GM12878 (cell line): ENCODE measurements at regions not wholly inside any gene's neighbourhood (a gene's known extent, or its start where the extent isn't known, plus 50 kb on each side); places are given as distances from the start of the nearest gene placed in this dataset.

Source experiments
- ATAC-seq: fragments of 200-7000 bp; cut with Tn5 transposase; 3 replicates; pipeline ENCODE4 v1.9.1; 2020; ENCODE audit warnings: mild to moderate bottlenecking, moderate library complexity
- BruUV-seq: library from RNA; stranded (reverse); fragments of 400-500 nt; replicated peaks from 2 replicates; lab custom pipeline; 2021; lab: Mats Ljungman, UMichigan
- CTCF ChIA-PET: fragments of 300-600 bp; sonication (Branson Sonifier 250); formaldehyde crosslinking; extraction: SDS; loops from one replicate; lab custom pipeline; 2021; ENCODE audit warnings: inconsistent platforms; lab: Yijun Ruan, JAX
- POLR2A ChIA-PET: fragments of 350-600 bp; formaldehyde crosslinking; extraction: SDS; loops from one replicate; lab custom pipeline; 2021; ENCODE audit warnings: inconsistent platforms; lab: Charles Lee
- RAD21 ChIA-PET: fragments of 300-600 bp; sonication (Branson Sonifier 250); formaldehyde crosslinking; loops from one replicate; lab custom pipeline; 2023; ENCODE audit warnings: antibody characterized with exemption; ENCODE audit not compliant: unreplicated experiment; lab: Charles Lee
- SMC1A ChIA-PET: fragments of 300-600 bp; sonication (Branson Sonifier 250); formaldehyde crosslinking; loops from one replicate; lab custom pipeline; 2023; ENCODE audit not compliant: unreplicated experiment, uncharacterized antibody; lab: Charles Lee
- DNase-seq: peaks from one replicate; pipeline ENCODE4 v3.0.0-alpha.2; 2011; ENCODE audit warnings: low read depth, low spot score
- FAIRE-seq: peaks from 3 replicates; lab custom pipeline; 2011; peaks lifted over from hg19 to GRCh38; lab: Jason Lieb, UNC
- H2AFZ ChIP-seq: 2 replicates; pipeline ENCODE4 v1.6.0; 2011; ENCODE audit warnings: low read depth, low read length, control low read depth; ENCODE audit not compliant: control insufficient read depth
- H3K27ac ChIP-seq: 2 replicates; pipeline ENCODE4 v1.5.1; 2011; ENCODE audit warnings: control low read depth; ENCODE audit not compliant: control insufficient read depth, insufficient read depth
- H3K27me3 ChIP-seq, 2 experiments: replicated peaks in 1 of 2; 2 replicates each; pipeline versions ENCODE4 v1.6.0 to v1.6.1; 2011; ENCODE audit warnings: low read length in 1 of 2; ENCODE audit not compliant: control insufficient read depth in 2 of 2, insufficient read depth in 2 of 2
- H3K36me3 ChIP-seq, 2 experiments: 2 replicates each; pipeline ENCODE4 v1.5.1; 2011; ENCODE audit warnings: low read length in 1 of 2; ENCODE audit not compliant: control insufficient read depth in 2 of 2, insufficient read depth in 2 of 2
- H3K4me1 ChIP-seq: 2 replicates; pipeline ENCODE4 v1.6.1; 2011; ENCODE audit warnings: mild to moderate bottlenecking, low read length, moderate library complexity, mixed read lengths; ENCODE audit not compliant: control insufficient read depth, insufficient read depth
- H3K4me2 ChIP-seq: 2 replicates; pipeline ENCODE4 v1.6.0; 2011; ENCODE audit warnings: control low read depth; ENCODE audit not compliant: control insufficient read depth, insufficient read depth
- H3K4me3 ChIP-seq: fragments of 200-600 bp; sonication (generic); 2 replicates; pipeline ENCODE4 v1.5.1; 2016
- H3K79me2 ChIP-seq: 2 replicates; pipeline ENCODE4 v1.6.0; 2011; ENCODE audit warnings: low read length; ENCODE audit not compliant: control insufficient read depth, insufficient read depth
- H3K9ac ChIP-seq: 2 replicates; pipeline ENCODE4 v1.8.0; 2011; ENCODE audit warnings: low read length, control low read depth, mixed read lengths; ENCODE audit not compliant: control insufficient read depth, insufficient read depth
- H3K9me3 ChIP-seq: replicated peaks from 3 replicates; pipeline ENCODE4 v1.5.1; 2011; ENCODE audit warnings: mild to moderate bottlenecking, low read length; ENCODE audit not compliant: control insufficient read depth, insufficient read depth
- H4K20me1 ChIP-seq: 2 replicates; pipeline ENCODE4 v1.6.0; 2011; ENCODE audit not compliant: control insufficient read depth, insufficient read depth
- ASH2L ChIP-seq: fragments of 300-600, 200-600 bp; sonication (generic); IDR thresholded peaks from 2 replicates; pipeline ENCODE4 v1.6.1; 2017; ENCODE audit warnings: low read depth, mild to moderate bottlenecking, borderline replicate concordance
- CTCF ChIP-seq, 3 experiments: IDR thresholded peaks in 2 of 3; conservative IDR thresholded peaks in 1 of 3; 2 replicates each; pipeline ENCODE4 v1.5.1; 2011; ENCODE audit warnings: low read depth in 3 of 3, low read length in 3 of 3, mild to moderate bottlenecking in 3 of 3, control low read depth in 2 of 3, moderate library complexity in 2 of 3, inconsistent platforms in 1 of 3, mixed read lengths in 1 of 3; ENCODE audit not compliant: control insufficient read depth in 2 of 3, insufficient read depth in 1 of 3; ENCODE audit errors: extremely low read depth in 1 of 3
- EED ChIP-seq: sonication (generic); IDR thresholded peaks from 2 replicates; pipeline ENCODE4 v1.6.1; 2016; ENCODE audit warnings: antibody characterized with exemption, low read depth
- GATAD2B ChIP-seq: fragments of 450-650 bp; conservative IDR thresholded peaks from 2 replicates; pipeline ENCODE4 v1.6.1; 2017; ENCODE audit warnings: low read depth, mild to moderate bottlenecking, moderate library complexity
- POLR2A ChIP-seq: IDR thresholded peaks from 2 replicates; pipeline ENCODE4 v1.6.1; 2011; ENCODE audit warnings: low read depth, mild to moderate bottlenecking, low read length
- POLR2AphosphoS5 ChIP-seq: IDR thresholded peaks from 2 replicates; pipeline ENCODE4 v1.6.1; 2011; ENCODE audit warnings: mild to moderate bottlenecking, low read length, inconsistent platforms
- PRDM15 ChIP-seq: fragments of 450-650 bp; formaldehyde crosslinking; IDR thresholded peaks from 2 replicates; pipeline ENCODE4 v1.4.0; 2020; ENCODE audit warnings: mild to moderate bottlenecking, moderate library complexity
- RELB ChIP-seq: fragments of 450-650 bp; IDR thresholded peaks from 2 replicates; pipeline ENCODE4 v1.6.1; 2017; ENCODE audit warnings: low read depth, mild to moderate bottlenecking, moderate library complexity
- SMARCA5 ChIP-seq: fragments of 450-650 bp; IDR thresholded peaks from 2 replicates; pipeline ENCODE4 v1.6.1; 2017; ENCODE audit warnings: mild to moderate bottlenecking
- SP1 ChIP-seq: IDR thresholded peaks from one replicate; pipeline ENCODE4 v1.6.1; 2011; ENCODE audit warnings: low read depth, low read length
- SUZ12 ChIP-seq: fragments of 200-600 bp; sonication (generic); IDR thresholded peaks from one replicate; pipeline ENCODE4 v1.6.1; 2018; ENCODE audit warnings: antibody characterized with exemption, mild to moderate bottlenecking; ENCODE audit not compliant: unreplicated experiment
- USF2 ChIP-seq: IDR thresholded peaks from 2 replicates; pipeline ENCODE4 v1.6.1; 2011; ENCODE audit warnings: low read depth, low read length, improper control_type of control experiment, borderline replicate concordance
- ZSCAN29 ChIP-seq: fragments of 450-650 bp; IDR thresholded peaks from 2 replicates; pipeline ENCODE4 v1.6.1; 2017; ENCODE audit warnings: mild to moderate bottlenecking, moderate library complexity
- WGBS: methylation state at CpG from one replicate; pipeline ENCODE4 v1.1.6; 2016; ENCODE audit warnings: low lambda C conversion rate; ENCODE audit not compliant: insufficient replicate concordance, insufficient coverage; ENCODE audit errors: missing lambda C conversion rate; 5-methylcytosine and 5-hydroxymethylcytosine counted together
- in situ Hi-C: fragments of 300-500 bp; cut with MboI; formaldehyde crosslinking; loops from 9 replicates; pipeline ENCODE4 v1.14.3; 2018; ENCODE audit warnings: mixed read lengths
- intact Hi-C: fragments of 100-400 bp; cut with micrococcal nuclease; formaldehyde crosslinking; loops from one replicate; pipeline ENCODE4 v1.14.2; 2022; ENCODE audit not compliant: unreplicated experiment
- TF ChIP-seq, protein P1 (sequence below): IDR thresholded peaks from 2 replicates; pipeline ENCODE4 v1.6.1; 2012; ENCODE audit warnings: low read depth, low read length, improper control_type of control experiment

GRCh38 chr10:7480742-7481367 is 70.0 kb upstream of the SFMBT2 start:
- peak overlapping the region; percentile 51 for H3K4me2 ChIP-seq
- DNase-seq: peak; percentile 82
- no peaks in the 10 kb centered on the region for H3K79me2 ChIP-seq
- H3K9ac ChIP-seq: peak overlapping the region; percentile 0; the same call in 1 of the 2 replicates
- ChIA-PET SMC1A (interaction anchor here (0.6 to 4.1 kb wide), 9 partner anchors 9 to 70 kb away, joined by 3 to 29 read pairs (median 5); partner anchors contain the start of gene SFMBT2), POLR2A (interaction anchor here (1.1 kb wide), 1 partner anchor 9 kb away, joined by 5 read pairs; no protein-coding TSS in a partner anchor), CTCF (interaction anchor here (1.3 to 3.7 kb wide), 5 partner anchors 8 to 45 kb away, joined by 3 to 14 read pairs (median 8); no protein-coding TSS in a partner anchor), RAD21 (interaction anchor here (1.0 to 1.4 kb wide), 6 partner anchors 9 to 71 kb away, joined by 3 to 7 read pairs (median 3); partner anchors contain the start of gene SFMBT2)
- peaks cover 7% of the 10 kb centered on the region; the same call in 2 of the 3 replicates for H3K9me3 ChIP-seq
- H4K20me1 ChIP-seq: no peaks in the 10 kb centered on the region
- no peaks in the 10 kb centered on the region for H3K36me3 ChIP-seq
- FAIRE-seq: peak; percentile 81
- peaks cover 69% of the 10 kb centered on the region for H3K4me1 ChIP-seq
- in situ Hi-C loops: no loop called here
- peak overlapping the region; percentile 30; the same call in 1 of the 2 replicates for H3K4me3 ChIP-seq
- BruUV-seq: no TSS peak
- H2AFZ ChIP-seq: peak overlapping the region; percentile 51
- ATAC-seq: peak; percentile 81
- peak overlapping the region; percentile 77 for H3K27ac ChIP-seq
- WGBS: 13% methylated on average over 8 of the region's 8 CpGs
- no peaks in the 10 kb centered on the region for H3K27me3 ChIP-seq
- intact Hi-C loops: loop anchor here (1.0 kb wide), 1 partner anchor 41 kb away; no protein-coding TSS in a partner anchor
- no peak for TF ChIP-seq SMARCA5
- TF ChIP-seq, protein P1, sequence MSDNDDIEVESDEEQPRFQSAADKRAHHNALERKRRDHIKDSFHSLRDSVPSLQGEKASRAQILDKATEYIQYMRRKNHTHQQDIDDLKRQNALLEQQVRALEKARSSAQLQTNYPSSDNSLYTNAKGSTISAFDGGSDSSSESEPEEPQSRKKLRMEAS: no peak
- no peak for TF ChIP-seq CTCF (IDR thresholded peaks at IDR 0.05 in 2 of 3, conservative IDR thresholded peaks at IDR 0.05 in 1 of 3; ENCODE audit: control insufficient read depth in 2 of 3, extremely low read depth in 1 of 3, insufficient read depth in 1 of 3, low read depth in 3 of 3, low read length in 3 of 3)
- TF ChIP-seq POLR2AphosphoS5: no peak
- no peak for TF ChIP-seq POLR2A
- TF ChIP-seq PRDM15 (CRISPR knock-in tag): no peak
- no peak for TF ChIP-seq ZSCAN29
- TF ChIP-seq GATAD2B: peak; percentile 66; the same call in 1 of the 2 replicates
- peak; percentile 62 for TF ChIP-seq EED
- TF ChIP-seq USF2: no peak
- no peak for TF ChIP-seq ASH2L
- TF ChIP-seq SP1: no peak
- TF ChIP-seq SUZ12: no peak
- TF ChIP-seq RELB: peak; percentile 53; the same call in 1 of the 2 replicates
